ENCODE measurements at regions not wholly inside any gene's neighbourhood (a gene's known extent, or its start where the extent isn't known, plus 50 kb on each side); places are given as distances from the start of the nearest gene placed in this dataset.
"Not testable (repeated sequence)": the region's sequence is repeated elsewhere in the genome, so short reads cannot be mapped to it uniquely, and the experiment has no call there.

DNA sequence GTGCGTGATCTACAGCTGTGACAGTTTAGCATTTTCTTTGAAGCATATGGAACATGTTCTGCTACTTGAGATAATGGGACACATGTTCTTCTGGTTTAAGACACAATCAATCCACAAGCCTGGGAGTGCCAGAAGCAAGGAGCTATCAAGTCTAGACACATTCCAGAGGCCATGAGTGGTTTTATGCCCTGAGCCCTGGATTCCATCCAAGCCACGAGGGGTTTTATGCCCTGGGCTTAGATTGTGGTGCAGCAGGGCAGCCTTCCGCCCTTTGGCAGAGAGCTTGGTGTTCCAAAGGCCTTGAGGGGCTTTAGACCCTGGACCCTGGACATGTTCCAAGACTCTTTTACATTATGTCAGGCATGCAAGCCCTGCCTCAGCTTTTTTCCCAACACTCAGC is 1289.6 kb upstream of the SLC39A10 start:
- H3K4me3 ChIP-seq (ENCODE audit: low read depth in 1 of 2, low read length in 2 of 2); H3K27ac ChIP-seq (ENCODE audit: low read depth, low read length); H3K27me3 ChIP-seq (ENCODE audit: control insufficient read depth in 1 of 2, insufficient read depth in 2 of 2, low read length in 2 of 2); H3K36me3 ChIP-seq (ENCODE audit: insufficient read depth, low read length); H3K4me1 ChIP-seq (ENCODE audit: insufficient read depth, low read length); H3K9me3 ChIP-seq (ENCODE audit: low read length); H3K9ac ChIP-seq (ENCODE audit: low read length): not testable (repeated sequence)

DNA sequence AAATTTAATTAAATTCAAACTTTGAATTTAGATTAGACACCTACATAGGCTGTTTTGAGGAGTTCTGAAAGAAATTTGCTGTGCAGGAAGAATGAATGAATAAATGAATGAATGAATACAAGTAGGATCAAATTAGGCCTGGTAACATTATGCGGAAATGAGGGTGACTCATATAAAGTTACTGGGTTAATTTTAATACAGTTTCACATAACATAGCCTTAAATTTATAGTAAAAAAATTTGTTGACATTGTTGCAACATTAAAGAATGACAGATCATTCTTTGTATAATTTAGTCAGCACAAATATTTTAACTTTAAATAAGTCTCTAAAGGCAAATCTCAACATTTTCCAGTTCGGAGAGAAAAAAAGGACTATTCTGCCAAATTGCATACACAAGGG is 1293.1 kb upstream of the SLC39A10 start:
- Histone ChIP-seq H3K36me3 (ENCODE audit: insufficient read depth, low read length) (no peaks in the 10 kb centered on the region), H3K9me3 (ENCODE audit: low read length) (no peaks in the 10 kb centered on the region), H3K9ac (ENCODE audit: low read length) (no peak overlapping the region), H3K27me3 (ENCODE audit: control insufficient read depth in 1 of 2, insufficient read depth in 2 of 2, low read length in 2 of 2) (no peaks in the 10 kb centered on the region), H3K27ac (ENCODE audit: low read depth, low read length) (no peak overlapping the region), H3K4me3 (ENCODE audit: low read depth in 1 of 2, low read length in 2 of 2) (no peak overlapping the region), H3K4me1 (ENCODE audit: insufficient read depth, low read length) (no peaks in the 10 kb centered on the region)

DNA sequence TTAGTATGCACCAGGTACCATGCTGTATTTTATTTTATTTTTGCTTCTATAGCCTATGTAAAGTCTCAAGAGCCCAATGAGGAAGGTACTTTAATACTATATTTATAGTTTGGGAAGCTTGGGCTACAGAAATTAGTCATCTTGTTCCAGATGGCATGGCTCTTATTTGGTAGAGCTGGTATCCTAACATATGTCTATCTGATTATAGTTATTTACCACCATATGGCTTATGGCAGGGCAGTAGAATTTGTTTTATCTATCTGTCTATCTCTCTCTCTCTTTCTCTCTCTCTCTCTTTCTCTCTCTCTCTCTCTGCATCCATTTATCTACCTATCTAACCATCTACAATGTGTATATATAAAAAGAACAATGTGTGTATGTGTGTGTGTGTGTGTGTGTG is 1293.7 kb upstream of the SLC39A10 start:
- Histone ChIP-seq H3K4me1 (ENCODE audit: insufficient read depth, low read length) (no peaks in the 10 kb centered on the region), H3K4me3 (ENCODE audit: low read depth in 1 of 2, low read length in 2 of 2) (no peak overlapping the region), H3K36me3 (ENCODE audit: insufficient read depth, low read length) (no peaks in the 10 kb centered on the region), H3K27ac (ENCODE audit: low read depth, low read length) (no peak overlapping the region), H3K27me3 (ENCODE audit: control insufficient read depth in 1 of 2, insufficient read depth in 2 of 2, low read length in 2 of 2) (no peaks in the 10 kb centered on the region), H3K9me3 (ENCODE audit: low read length) (no peaks in the 10 kb centered on the region), H3K9ac (ENCODE audit: low read length) (no peak overlapping the region)

DNA sequence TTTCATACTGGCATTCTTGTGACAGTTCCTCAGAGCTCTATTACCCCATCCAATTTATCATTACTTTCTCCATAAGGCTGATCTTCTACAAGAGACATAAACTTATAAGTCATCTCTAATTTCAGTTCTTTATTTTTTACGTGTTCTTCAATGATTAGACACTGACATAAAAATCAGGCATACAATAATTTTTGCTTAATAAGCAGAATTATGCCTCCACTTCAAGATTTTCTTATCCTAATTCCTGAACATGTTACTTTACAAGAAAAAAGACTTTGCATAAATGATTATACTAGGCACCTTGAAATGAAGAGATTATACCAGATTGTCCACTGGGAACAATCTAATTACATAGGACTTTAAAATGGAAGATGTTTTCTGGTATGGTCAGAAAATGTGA is 1304.5 kb upstream of the SLC39A10 start:
- Histone ChIP-seq H3K9me3 (ENCODE audit: low read length) (no peaks in the 10 kb centered on the region), H3K36me3 (ENCODE audit: insufficient read depth, low read length) (no peaks in the 10 kb centered on the region), H3K27ac (ENCODE audit: low read depth, low read length) (no peak overlapping the region), H3K27me3 (ENCODE audit: control insufficient read depth in 1 of 2, insufficient read depth in 2 of 2, low read length in 2 of 2) (no peaks in the 10 kb centered on the region), H3K4me3 (ENCODE audit: low read depth in 1 of 2, low read length in 2 of 2) (no peak overlapping the region), H3K4me1 (ENCODE audit: insufficient read depth, low read length) (no peaks in the 10 kb centered on the region), H3K9ac (ENCODE audit: low read length) (no peak overlapping the region)

DNA sequence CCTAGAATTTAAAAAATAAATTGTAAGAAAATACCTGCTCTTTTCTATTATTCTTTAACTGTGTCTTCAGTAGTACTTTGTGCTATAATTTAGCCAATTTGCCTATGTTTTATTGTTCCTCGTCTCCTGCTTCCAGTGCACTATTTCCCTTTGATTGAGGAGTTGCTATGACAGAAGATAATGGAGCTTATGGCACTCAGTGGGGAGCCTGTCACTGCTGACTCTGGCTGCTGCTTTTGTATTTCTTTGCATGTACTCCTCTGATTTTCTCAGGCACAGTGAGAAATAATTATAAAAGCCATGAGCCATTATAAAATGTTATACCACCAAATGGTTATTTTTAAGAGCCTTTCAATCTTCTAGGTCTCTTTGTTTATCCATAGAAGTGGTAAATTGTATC is 1310.8 kb upstream of the SLC39A10 start:
- Histone ChIP-seq H3K27me3 (ENCODE audit: control insufficient read depth in 1 of 2, insufficient read depth in 2 of 2, low read length in 2 of 2) (no peaks in the 10 kb centered on the region), H3K4me1 (ENCODE audit: insufficient read depth, low read length) (no peaks in the 10 kb centered on the region), H3K36me3 (ENCODE audit: insufficient read depth, low read length) (no peaks in the 10 kb centered on the region), H3K9me3 (ENCODE audit: low read length) (no peaks in the 10 kb centered on the region), H3K27ac (ENCODE audit: low read depth, low read length) (no peak overlapping the region), H3K9ac (ENCODE audit: low read length) (no peak overlapping the region), H3K4me3 (ENCODE audit: low read depth in 1 of 2, low read length in 2 of 2) (no peak overlapping the region)

DNA sequence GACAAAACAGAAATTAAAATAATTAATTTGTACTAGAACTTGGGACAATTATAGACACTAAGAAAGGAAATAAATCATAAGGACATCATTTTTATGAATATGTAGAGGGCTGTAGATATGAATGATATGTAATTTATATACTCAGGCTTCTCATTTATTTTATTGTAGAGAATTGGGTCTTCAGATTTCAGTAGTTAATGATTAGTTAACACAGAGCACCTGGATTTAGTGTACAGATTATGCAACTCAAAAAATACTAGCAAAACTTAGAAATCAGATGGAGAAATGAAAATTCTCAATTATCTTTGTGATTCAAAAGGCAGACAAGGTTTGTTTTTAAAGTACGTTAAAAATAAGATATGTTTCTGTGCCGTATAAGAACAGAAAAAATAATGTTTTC is 1311.7 kb upstream of the SLC39A10 start:
- Histone ChIP-seq H3K4me3 (ENCODE audit: low read depth in 1 of 2, low read length in 2 of 2) (no peak overlapping the region), H3K36me3 (ENCODE audit: insufficient read depth, low read length) (no peaks in the 10 kb centered on the region), H3K4me1 (ENCODE audit: insufficient read depth, low read length) (no peaks in the 10 kb centered on the region), H3K27me3 (ENCODE audit: control insufficient read depth in 1 of 2, insufficient read depth in 2 of 2, low read length in 2 of 2) (no peaks in the 10 kb centered on the region), H3K9ac (ENCODE audit: low read length) (no peak overlapping the region), H3K9me3 (ENCODE audit: low read length) (no peaks in the 10 kb centered on the region), H3K27ac (ENCODE audit: low read depth, low read length) (no peak overlapping the region)

DNA sequence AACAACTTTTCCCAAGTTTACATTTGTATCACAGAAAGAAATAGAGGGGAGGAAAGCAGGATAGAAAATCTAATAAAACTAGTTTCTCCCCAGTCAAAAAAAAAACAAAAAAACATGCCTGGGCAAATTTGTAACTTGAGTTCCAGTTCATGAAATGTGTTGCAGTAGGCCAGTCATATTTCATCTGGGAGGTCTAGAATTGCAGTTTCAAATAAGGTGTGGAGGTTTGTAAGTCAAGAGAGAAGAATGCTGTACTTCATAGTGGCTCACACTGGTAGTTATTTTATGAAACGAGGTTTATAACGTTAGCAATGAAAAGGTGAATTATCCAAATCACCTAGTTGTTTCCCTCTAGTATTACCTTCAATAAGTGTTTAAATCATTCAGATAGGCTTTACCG is 1313.9 kb upstream of the SLC39A10 start:
- no peak overlapping the region for H3K4me3 ChIP-seq (ENCODE audit: low read depth in 1 of 2, low read length in 2 of 2)
- no peaks in the 10 kb centered on the region for H3K9me3 ChIP-seq (ENCODE audit: low read length)
- no peaks in the 10 kb centered on the region for H3K27me3 ChIP-seq (ENCODE audit: control insufficient read depth in 1 of 2, insufficient read depth in 2 of 2, low read length in 2 of 2)
- no peaks in the 10 kb centered on the region for H3K4me1 ChIP-seq (ENCODE audit: insufficient read depth, low read length)
- H3K9ac ChIP-seq (ENCODE audit: low read length), result no peak overlapping the region
- H3K27ac ChIP-seq (ENCODE audit: low read depth, low read length), result no peak overlapping the region
- H3K36me3 ChIP-seq (ENCODE audit: insufficient read depth, low read length), result no peaks in the 10 kb centered on the region

DNA sequence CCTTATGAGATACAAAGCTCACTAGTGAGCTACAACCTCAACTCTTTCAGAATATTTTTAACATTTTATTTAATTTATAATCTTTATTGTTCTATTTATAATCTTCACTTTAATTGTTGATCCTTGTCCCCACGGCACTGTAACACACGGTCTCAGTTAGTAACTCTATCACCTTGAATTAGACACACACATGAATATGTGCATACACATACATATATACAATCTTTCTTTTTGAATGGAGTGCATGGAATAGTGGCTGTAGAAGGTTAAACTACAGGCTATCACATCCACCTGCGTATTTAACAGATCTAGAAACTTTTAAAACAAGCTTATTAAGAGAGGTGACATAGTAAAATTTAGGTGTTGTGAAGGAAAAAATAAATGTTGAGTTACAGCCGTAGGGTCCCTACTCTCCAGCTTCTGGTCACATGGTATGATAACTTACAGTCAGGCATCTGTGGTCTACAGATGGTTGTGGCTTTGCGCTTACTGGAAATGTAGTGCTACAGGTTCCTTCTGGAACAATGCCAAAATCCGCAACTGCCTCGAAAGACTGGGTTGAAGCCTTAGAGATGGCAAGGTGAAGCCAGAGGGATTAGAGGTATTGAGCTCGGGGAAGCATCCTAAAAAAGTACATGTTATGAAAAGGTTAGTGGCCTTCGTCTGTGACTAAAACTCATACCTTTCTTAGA is 1324.1 kb upstream of the SLC39A10 start:
- Histone ChIP-seq H3K9me3 (ENCODE audit: low read length) (no peaks in the 10 kb centered on the region), H3K9ac (ENCODE audit: low read length) (no peak overlapping the region), H3K4me1 (ENCODE audit: insufficient read depth, low read length) (no peaks in the 10 kb centered on the region), H3K36me3 (ENCODE audit: insufficient read depth, low read length) (no peaks in the 10 kb centered on the region), H3K4me3 (ENCODE audit: low read depth in 1 of 2, low read length in 2 of 2) (no peak overlapping the region), H3K27ac (ENCODE audit: low read depth, low read length) (no peak overlapping the region), H3K27me3 (ENCODE audit: control insufficient read depth in 1 of 2, insufficient read depth in 2 of 2, low read length in 2 of 2) (no peaks in the 10 kb centered on the region)

DNA sequence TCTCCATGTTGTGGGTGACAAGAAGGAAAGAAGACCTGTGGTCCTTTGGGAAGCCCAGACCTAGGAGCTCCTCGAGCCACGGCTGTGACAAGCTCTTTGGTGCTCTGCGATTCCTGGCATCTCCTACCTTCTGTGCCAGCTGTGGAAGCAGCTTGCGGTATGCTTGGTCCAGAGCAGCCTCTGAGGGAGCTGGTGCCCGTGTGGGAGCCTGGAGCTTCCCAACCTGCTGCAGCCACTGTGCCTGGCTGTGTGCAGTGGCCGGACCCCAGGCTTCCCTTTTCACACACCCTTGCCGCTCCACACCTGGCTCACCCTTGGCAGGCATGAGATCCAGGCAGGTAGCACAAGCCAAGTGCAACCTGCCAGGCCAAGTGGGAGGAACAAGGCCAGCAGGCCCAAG is 1328.6 kb upstream of the SLC39A10 start:
- Histone ChIP-seq H3K4me1 (ENCODE audit: insufficient read depth, low read length) (no peaks in the 10 kb centered on the region), H3K27ac (ENCODE audit: low read depth, low read length) (no peak overlapping the region), H3K9me3 (ENCODE audit: low read length) (no peaks in the 10 kb centered on the region), H3K27me3 (ENCODE audit: control insufficient read depth in 1 of 2, insufficient read depth in 2 of 2, low read length in 2 of 2) (no peaks in the 10 kb centered on the region), H3K9ac (ENCODE audit: low read length) (no peak overlapping the region), H3K36me3 (ENCODE audit: insufficient read depth, low read length) (no peaks in the 10 kb centered on the region), H3K4me3 (ENCODE audit: low read depth in 1 of 2, low read length in 2 of 2) (no peak overlapping the region)

DNA sequence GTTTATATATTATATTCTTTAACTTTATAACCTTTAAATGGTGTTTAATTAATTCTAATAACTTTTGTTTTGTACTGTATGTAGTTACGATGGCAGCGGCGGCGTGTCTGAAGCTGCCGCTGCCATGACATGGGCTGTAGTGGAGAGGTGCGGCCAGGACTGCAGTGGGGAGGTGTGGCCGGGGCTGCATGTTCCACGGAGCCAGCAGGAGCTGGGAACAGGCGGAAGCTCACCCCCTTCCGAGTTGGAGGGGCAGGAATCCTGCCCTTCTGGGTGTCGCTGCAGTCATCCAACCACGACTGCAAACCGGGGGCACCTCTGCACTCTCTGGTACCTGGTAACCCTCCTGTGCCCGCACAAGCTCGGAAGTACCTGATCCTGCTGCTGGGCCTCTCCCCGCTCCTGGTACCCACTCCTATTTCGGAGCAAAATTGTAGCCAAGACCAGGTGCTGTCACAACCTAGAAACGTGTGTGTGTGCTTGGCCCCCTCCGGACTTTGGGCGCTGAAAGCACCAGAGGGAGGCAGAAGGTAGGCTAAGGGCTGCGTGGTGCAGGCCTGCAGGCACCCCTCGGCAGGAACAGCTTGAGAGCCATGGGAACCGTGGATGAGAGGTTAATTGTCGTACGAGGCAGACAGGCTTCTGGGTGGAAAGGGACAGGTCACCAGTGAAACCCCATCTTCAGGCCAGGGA is 1329.7 kb upstream of the SLC39A10 start:
- H3K27me3 ChIP-seq (ENCODE audit: control insufficient read depth in 1 of 2, insufficient read depth in 2 of 2, low read length in 2 of 2), result no peaks in the 10 kb centered on the region

DNA sequence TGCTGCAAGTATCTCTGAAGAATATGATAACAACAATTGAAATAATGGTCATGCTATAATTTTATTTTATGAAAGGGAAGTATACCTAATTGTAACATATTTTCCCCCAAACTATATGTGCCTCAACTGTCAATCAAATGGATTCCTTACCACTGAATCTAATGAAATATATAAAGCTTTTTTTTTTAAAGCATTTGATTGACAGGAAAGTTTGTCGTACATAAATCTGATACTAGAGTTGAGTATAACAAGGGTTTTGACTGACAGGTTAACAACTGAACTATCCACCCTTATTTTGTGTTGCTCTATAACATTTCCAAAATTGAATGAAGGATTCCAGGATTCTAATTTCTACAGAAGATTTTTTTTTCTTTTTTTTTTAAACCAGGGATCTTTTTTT is 1333.3 kb upstream of the SLC39A10 start:
- no peaks in the 10 kb centered on the region for H3K4me1 ChIP-seq (ENCODE audit: insufficient read depth, low read length)
- no peaks in the 10 kb centered on the region for H3K9me3 ChIP-seq (ENCODE audit: low read length)
- no peak overlapping the region for H3K4me3 ChIP-seq (ENCODE audit: low read depth in 1 of 2, low read length in 2 of 2)
- no peaks in the 10 kb centered on the region for H3K27me3 ChIP-seq (ENCODE audit: control insufficient read depth in 1 of 2, insufficient read depth in 2 of 2, low read length in 2 of 2)
- no peak overlapping the region for H3K27ac ChIP-seq (ENCODE audit: low read depth, low read length)
- no peak overlapping the region for H3K9ac ChIP-seq (ENCODE audit: low read length)
- no peaks in the 10 kb centered on the region for H3K36me3 ChIP-seq (ENCODE audit: insufficient read depth, low read length)

More for the DNA sequence above, 1329.7 kb upstream of the SLC39A10 start:
- no peaks in the 10 kb centered on the region for H3K36me3 ChIP-seq (ENCODE audit: insufficient read depth, low read length)
- H3K27ac ChIP-seq (ENCODE audit: low read depth, low read length), result no peak overlapping the region
- no peaks in the 10 kb centered on the region for H3K9me3 ChIP-seq (ENCODE audit: low read length)
- H3K9ac ChIP-seq (ENCODE audit: low read length), result no peak overlapping the region
- H3K4me3 ChIP-seq (ENCODE audit: low read depth in 1 of 2, low read length in 2 of 2), result no peak overlapping the region
- no peaks in the 10 kb centered on the region for H3K4me1 ChIP-seq (ENCODE audit: insufficient read depth, low read length)

DNA sequence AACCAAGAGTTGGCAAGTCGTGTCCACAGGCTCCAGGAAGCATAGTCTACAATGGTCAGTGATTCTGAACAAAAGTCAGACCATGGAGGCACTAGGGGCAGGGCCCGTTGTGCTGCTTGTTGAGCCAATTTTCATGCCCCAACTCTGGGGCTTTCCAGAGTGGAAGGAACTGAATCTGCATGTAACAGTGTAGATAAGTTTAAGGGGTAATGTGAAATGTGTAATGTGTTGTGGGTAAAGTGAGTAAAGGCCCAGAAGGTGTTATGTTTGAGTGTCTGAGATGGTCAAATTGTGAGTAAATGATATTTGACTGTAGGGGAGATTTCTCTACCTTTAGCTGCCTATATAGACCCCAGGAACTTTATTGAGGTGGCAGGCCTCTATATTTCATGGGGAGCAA is 1336.5 kb upstream of the SLC39A10 start:
- H3K9me3 ChIP-seq (ENCODE audit: low read length), result no peaks in the 10 kb centered on the region
- no peak overlapping the region for H3K4me3 ChIP-seq (ENCODE audit: low read depth in 1 of 2, low read length in 2 of 2)
- H3K36me3 ChIP-seq (ENCODE audit: insufficient read depth, low read length), result no peaks in the 10 kb centered on the region
- no peak overlapping the region for H3K9ac ChIP-seq (ENCODE audit: low read length)
- no peak overlapping the region for H3K27ac ChIP-seq (ENCODE audit: low read depth, low read length)
- H3K27me3 ChIP-seq (ENCODE audit: control insufficient read depth in 1 of 2, insufficient read depth in 2 of 2, low read length in 2 of 2), result no peaks in the 10 kb centered on the region
- H3K4me1 ChIP-seq (ENCODE audit: insufficient read depth, low read length), result no peaks in the 10 kb centered on the region

All from muscle layer of colon (tissue), 2 donors.